SU-DHL-6 (cell line): ENCODE measurements at regions not wholly inside any gene's neighbourhood (a gene's known extent, or its start where the extent isn't known, plus 50 kb on each side); places are given as distances from the start of the nearest gene placed in this dataset.

ENCODE experiments used
- EZH2phosphoT487 ChIP-seq: fragments of 200-600 bp; sonication (generic), shearing (Covaris generic); conservative IDR thresholded peaks from 2 replicates; pipeline ENCODE4 v1.6.1; 2018; ENCODE audit warnings: mild to moderate bottlenecking, antibody characterized with exemption, low read length, moderate library complexity, mixed read lengths
- TF ChIP-seq, protein P1 (sequence below): fragments of 200-600 bp; sonication (generic); IDR thresholded peaks from one replicate; pipeline ENCODE4 v1.5.1; 2017; ENCODE audit warnings: antibody characterized with exemption, mild to moderate bottlenecking, low read length, moderate library complexity; ENCODE audit not compliant: insufficient read depth, poor library complexity, severe bottlenecking

DNA sequence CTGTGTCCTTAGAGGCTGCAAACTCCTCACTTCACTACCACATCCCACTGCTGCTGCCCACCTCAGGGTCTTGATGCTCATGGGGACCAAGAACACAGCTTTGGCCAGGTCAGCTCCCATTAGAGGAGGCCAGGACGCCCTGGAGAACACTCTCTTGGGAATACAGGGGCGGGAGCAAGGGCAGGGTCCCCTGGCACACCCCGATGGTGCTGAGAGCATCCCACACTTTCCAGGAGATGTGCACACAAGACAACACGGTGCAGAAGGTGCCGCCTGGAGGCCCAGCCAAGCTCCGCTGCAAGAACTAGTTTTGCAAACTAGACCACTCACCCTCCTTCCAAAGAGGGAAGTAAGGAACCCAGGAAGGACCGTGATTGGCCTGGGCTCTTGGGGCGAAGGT lies 304.4 kb upstream of the SALL3 start:
- TF ChIP-seq, protein P1, sequence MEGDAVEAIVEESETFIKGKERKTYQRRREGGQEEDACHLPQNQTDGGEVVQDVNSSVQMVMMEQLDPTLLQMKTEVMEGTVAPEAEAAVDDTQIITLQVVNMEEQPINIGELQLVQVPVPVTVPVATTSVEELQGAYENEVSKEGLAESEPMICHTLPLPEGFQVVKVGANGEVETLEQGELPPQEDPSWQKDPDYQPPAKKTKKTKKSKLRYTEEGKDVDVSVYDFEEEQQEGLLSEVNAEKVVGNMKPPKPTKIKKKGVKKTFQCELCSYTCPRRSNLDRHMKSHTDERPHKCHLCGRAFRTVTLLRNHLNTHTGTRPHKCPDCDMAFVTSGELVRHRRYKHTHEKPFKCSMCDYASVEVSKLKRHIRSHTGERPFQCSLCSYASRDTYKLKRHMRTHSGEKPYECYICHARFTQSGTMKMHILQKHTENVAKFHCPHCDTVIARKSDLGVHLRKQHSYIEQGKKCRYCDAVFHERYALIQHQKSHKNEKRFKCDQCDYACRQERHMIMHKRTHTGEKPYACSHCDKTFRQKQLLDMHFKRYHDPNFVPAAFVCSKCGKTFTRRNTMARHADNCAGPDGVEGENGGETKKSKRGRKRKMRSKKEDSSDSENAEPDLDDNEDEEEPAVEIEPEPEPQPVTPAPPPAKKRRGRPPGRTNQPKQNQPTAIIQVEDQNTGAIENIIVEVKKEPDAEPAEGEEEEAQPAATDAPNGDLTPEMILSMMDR, result no peak
- no peak for TF ChIP-seq EZH2phosphoT487
